SK-N-SH treated with all-trans-retinoic acid at 6 μM for 48 hours (cell line): ENCODE measurements at regions not wholly inside any gene's neighbourhood (a gene's known extent, or its start where the extent isn't known, plus 50 kb on each side); places are given as distances from the start of the nearest gene placed in this dataset.

Source experiments
- ARNTL ChIP-seq: fragments of 450-650 bp; formaldehyde crosslinking; IDR thresholded peaks from 2 replicates; pipeline ENCODE4 v1.5.0; 2020; ENCODE audit warnings: low read depth, mild to moderate bottlenecking, moderate library complexity, borderline replicate concordance
- CREB5 ChIP-seq: fragments of 250-450 bp; sonication (Bioruptor Pico); IDR thresholded peaks from 2 replicates; pipeline ENCODE4 v1.5.1; 2020; ENCODE audit warnings: low read depth, mild to moderate bottlenecking, moderate library complexity
- ESRRG ChIP-seq: fragments of 250-450 bp; sonication (Bioruptor Pico); IDR thresholded peaks from 2 replicates; pipeline ENCODE4 v1.6.1; 2021; ENCODE audit warnings: mild to moderate bottlenecking
- GLIS3 ChIP-seq: fragments of 250-450 bp; sonication (Bioruptor Pico); IDR thresholded peaks from 2 replicates; pipeline ENCODE4 v1.5.0; 2020; ENCODE audit warnings: mild to moderate bottlenecking, moderate library complexity
- PATZ1 ChIP-seq: fragments of 250-450 bp; sonication (Bioruptor Pico); IDR thresholded peaks from 2 replicates; pipeline ENCODE4 v1.8.0; 2020; ENCODE audit warnings: mild to moderate bottlenecking, moderate library complexity, borderline replicate concordance
- PPARA ChIP-seq: fragments of 250-450 bp; sonication (Bioruptor Pico); IDR thresholded peaks from 2 replicates; pipeline ENCODE4 v1.5.0; 2020; ENCODE audit warnings: mild to moderate bottlenecking, borderline replicate concordance
- RARB ChIP-seq: fragments of 250-450 bp; sonication (Bioruptor Pico); IDR thresholded peaks from 2 replicates; pipeline ENCODE4 v1.8.0; 2021; ENCODE audit warnings: mild to moderate bottlenecking, moderate library complexity
- TSHZ2 ChIP-seq: fragments of 250-450 bp; sonication (Bioruptor Pico); IDR thresholded peaks from 2 replicates; pipeline ENCODE4 v1.5.0; 2020; ENCODE audit warnings: mild to moderate bottlenecking, moderate library complexity
- ZC3H10 ChIP-seq: fragments of 250-450 bp; sonication (Bioruptor Pico); IDR thresholded peaks from 2 replicates; pipeline ENCODE4 v1.5.1; 2021; ENCODE audit warnings: mild to moderate bottlenecking, moderate library complexity
- ZFP3 ChIP-seq: fragments of 250-450 bp; sonication (Bioruptor Pico); IDR thresholded peaks from 2 replicates; pipeline ENCODE4 v1.5.0; 2020; ENCODE audit warnings: mild to moderate bottlenecking, moderate library complexity
- ZFP30 ChIP-seq: fragments of 450-650 bp; formaldehyde crosslinking; IDR thresholded peaks from 2 replicates; pipeline ENCODE4 v1.5.0; 2022; ENCODE audit warnings: mild to moderate bottlenecking, moderate library complexity
- ZNF565 ChIP-seq: fragments of 450-650 bp; formaldehyde crosslinking; conservative IDR thresholded peaks from 2 replicates; pipeline ENCODE4 v1.5.0; 2020; ENCODE audit warnings: low read depth, mild to moderate bottlenecking, moderate library complexity

- TF ChIP-seq CREB5 (CRISPR knock-in tag) (no peak), ARNTL (CRISPR knock-in tag) (no peak), PPARA (CRISPR knock-in tag) (no peak), PATZ1 (CRISPR knock-in tag) (no peak), ZC3H10 (CRISPR knock-in tag) (no peak), GLIS3 (CRISPR knock-in tag) (no peak), ESRRG (CRISPR knock-in tag) (no peak), RARB (no peak), ZFP3 (CRISPR knock-in tag) (no peak), ZNF565 (CRISPR knock-in tag) (no peak), TSHZ2 (no peak), ZFP30 (CRISPR knock-in tag) (no peak)
Observed at GRCh38 chr18:61948846-61949438, 56.1 kb upstream of the RNF152 start.
